Stimulated activated naive CD8-positive, alpha-beta T cell treated with anti-CD3 and anti-CD28 coated beads, Interleukin-15, amount 100 ng/mL, for 72 hours (primary cell): ENCODE measurements at regions not wholly inside any gene's neighbourhood (a gene's known extent, or its start where the extent isn't known, plus 50 kb on each side); places are given as distances from the start of the nearest gene placed in this dataset.

Experiments used
- ATAC-seq: fragments of 150-1000 bp; cut with Tn5 transposase; 2 replicates; pipeline ENCODE4 v1.10.0; 2021; ENCODE audit warnings: mild to moderate bottlenecking, moderate library complexity
- DNase-seq, 2 donors: peaks; one replicate each; pipeline ENCODE4 v3.0.0; 2021 to 2022
- H3K27ac Mint-ChIP-seq, 2 donors: one replicate each; pipeline ENCODE4 v1.8.0; 2022; ENCODE audit warnings: mild to moderate bottlenecking in 2 of 2, mixed read lengths in 2 of 2, moderate library complexity in 2 of 2
- H3K27me3 Mint-ChIP-seq: one replicate; pipeline ENCODE4 v1.8.0; 2022; ENCODE audit warnings: mixed read lengths
- H3K4me1 Mint-ChIP-seq: one replicate; pipeline ENCODE4 v1.8.0; 2022; ENCODE audit warnings: mild to moderate bottlenecking, mixed read lengths
- H3K4me3 Mint-ChIP-seq, 2 donors: one replicate each; pipeline ENCODE4 v1.8.0; 2022; ENCODE audit warnings: mild to moderate bottlenecking in 2 of 2, mixed read lengths in 2 of 2, moderate library complexity in 1 of 2
- H3K9me3 Mint-ChIP-seq, 2 donors: one replicate each; pipeline ENCODE4 v1.8.0; 2022; ENCODE audit warnings: mixed read lengths in 2 of 2

- Mint-ChIP-seq H3K4me3 (no peak overlapping the region), H3K9me3 (no peaks in the 10 kb centered on the region), H3K27me3 (peaks cover 6% of the 10 kb centered on the region), H3K4me1 (peaks cover 12% of the 10 kb centered on the region), H3K27ac (no peak overlapping the region)
- no peak for ATAC-seq
- no peak for DNase-seq
Observed at GRCh38 chr1:5596651-5597050, 395.6 kb downstream of the NPHP4 start.

- DNase-seq (no peak), ATAC-seq (no peak)
- H3K4me1 Mint-ChIP-seq = peaks cover 12% of the 10 kb centered on the region
- H3K9me3 Mint-ChIP-seq = peaks cover 8% of the 10 kb centered on the region in 2 donors
- H3K4me3 Mint-ChIP-seq = no peak overlapping the region
- peak overlapping the region in 1 of 2 donors; percentile 59 for H3K27ac Mint-ChIP-seq
- H3K27me3 Mint-ChIP-seq = no peaks in the 10 kb centered on the region
Observed at GRCh38 chr1:5595531-5596170, 396.6 kb downstream of the NPHP4 start.

GRCh38 chr1:5594056-5594956, 397.9 kb downstream of the NPHP4 start:
- Mint-ChIP-seq H3K4me1 (peaks cover 12% of the 10 kb centered on the region), H3K9me3 (peaks cover 8 to 9% of the 10 kb centered on the region in 2 donors), H3K27ac (no peak overlapping the region), H3K27me3 (no peaks in the 10 kb centered on the region), H3K4me3 (no peak overlapping the region)
- ATAC-seq (no peak), DNase-seq (no peak)

- DNase-seq = no peak
- no peak for ATAC-seq
- H3K4me1 Mint-ChIP-seq = no peaks in the 10 kb centered on the region
- H3K27me3 Mint-ChIP-seq = peaks cover 18% of the 10 kb centered on the region
- H3K4me3 Mint-ChIP-seq = no peak overlapping the region
- peaks cover 8 to 9% of the 10 kb centered on the region in 2 donors for H3K9me3 Mint-ChIP-seq
- no peak overlapping the region for H3K27ac Mint-ChIP-seq
Observed at GRCh38 chr1:5590717-5591116, 401.5 kb downstream of the NPHP4 start.

GRCh38 chr1:5586629-5587028, 405.6 kb downstream of the NPHP4 start:
- no peak for ATAC-seq
- H3K27me3 Mint-ChIP-seq = peaks cover 25% of the 10 kb centered on the region
- no peaks in the 10 kb centered on the region for H3K4me1 Mint-ChIP-seq
- H3K4me3 Mint-ChIP-seq = no peak overlapping the region
- no peak for DNase-seq
- H3K9me3 Mint-ChIP-seq = peaks cover 8 to 9% of the 10 kb centered on the region in 2 donors
- no peak overlapping the region for H3K27ac Mint-ChIP-seq

GRCh38 chr1:5585256-5585655, 407.0 kb downstream of the NPHP4 start:
- ATAC-seq (no peak), DNase-seq (no peak)
- H3K4me3 Mint-ChIP-seq = no peak overlapping the region
- peaks cover 38% of the 10 kb centered on the region for H3K27me3 Mint-ChIP-seq
- H3K27ac Mint-ChIP-seq = no peak overlapping the region
- no peaks in the 10 kb centered on the region for H3K9me3 Mint-ChIP-seq
- no peaks in the 10 kb centered on the region for H3K4me1 Mint-ChIP-seq

GRCh38 chr1:5580926-5581325, 411.3 kb downstream of the NPHP4 start:
- DNase-seq (no peak), ATAC-seq (no peak)
- H3K4me1 Mint-ChIP-seq = no peaks in the 10 kb centered on the region
- no peaks in the 10 kb centered on the region for H3K9me3 Mint-ChIP-seq
- peaks cover 23% of the 10 kb centered on the region for H3K27me3 Mint-ChIP-seq
- no peak overlapping the region for H3K4me3 Mint-ChIP-seq
- no peak overlapping the region for H3K27ac Mint-ChIP-seq

- Mint-ChIP-seq H3K9me3 (no peaks in the 10 kb centered on the region), H3K27me3 (peaks cover 19% of the 10 kb centered on the region), H3K27ac (no peak overlapping the region), H3K4me1 (peaks cover 4% of the 10 kb centered on the region), H3K4me3 (no peak overlapping the region)
- ATAC-seq (no peak), DNase-seq (no peak)
Observed at GRCh38 chr1:5579966-5580365, 412.3 kb downstream of the NPHP4 start.

GRCh38 chr1:5578690-5579089, 413.5 kb downstream of the NPHP4 start:
- ATAC-seq = no peak
- Mint-ChIP-seq H3K27ac (peak overlapping the region in 1 of 2 donors; percentile 9), H3K27me3 (peaks cover 19% of the 10 kb centered on the region), H3K9me3 (no peaks in the 10 kb centered on the region), H3K4me1 (peaks cover 7% of the 10 kb centered on the region), H3K4me3 (no peak overlapping the region)
- no peak for DNase-seq

- no peak for ATAC-seq
- Mint-ChIP-seq H3K4me3 (no peak overlapping the region), H3K9me3 (no peaks in the 10 kb centered on the region), H3K27me3 (peaks cover 19% of the 10 kb centered on the region), H3K27ac (peak overlapping the region in 1 of 2 donors; percentile 54), H3K4me1 (peaks cover 7% of the 10 kb centered on the region)
- DNase-seq = no peak
Observed at GRCh38 chr1:5577255-5578040, 414.8 kb downstream of the NPHP4 start.

GRCh38 chr1:5576673-5577065, 415.6 kb downstream of the NPHP4 start:
- peaks cover 7% of the 10 kb centered on the region for H3K4me1 Mint-ChIP-seq
- no peak for DNase-seq
- no peaks in the 10 kb centered on the region for H3K9me3 Mint-ChIP-seq
- no peak for ATAC-seq
- H3K27ac Mint-ChIP-seq = no peak overlapping the region
- no peak overlapping the region for H3K4me3 Mint-ChIP-seq
- H3K27me3 Mint-ChIP-seq = peaks cover 15% of the 10 kb centered on the region

- Mint-ChIP-seq H3K9me3 (peaks cover under 1 to 2% of the 10 kb centered on the region in 2 donors), H3K4me1 (peaks cover 7% of the 10 kb centered on the region), H3K27me3 (peaks cover 9% of the 10 kb centered on the region), H3K27ac (no peak overlapping the region), H3K4me3 (no peak overlapping the region)
- no peak for DNase-seq
- no peak for ATAC-seq
Observed at GRCh38 chr1:5576011-5576672, 416.1 kb downstream of the NPHP4 start.

- H3K9me3 Mint-ChIP-seq = peaks cover 4 to 6% of the 10 kb centered on the region in 2 donors
- H3K27ac Mint-ChIP-seq = no peak overlapping the region
- H3K4me3 Mint-ChIP-seq = no peak overlapping the region
- ATAC-seq = no peak
- no peak for DNase-seq
- peaks cover 3% of the 10 kb centered on the region for H3K27me3 Mint-ChIP-seq
- peaks cover 7% of the 10 kb centered on the region for H3K4me1 Mint-ChIP-seq
Observed at GRCh38 chr1:5575396-5575940, 416.8 kb downstream of the NPHP4 start.

GRCh38 chr1:5574641-5575040, 417.6 kb downstream of the NPHP4 start:
- peaks cover 4 to 9% of the 10 kb centered on the region in 2 donors for H3K9me3 Mint-ChIP-seq
- H3K27ac Mint-ChIP-seq = no peak overlapping the region
- peaks cover 7% of the 10 kb centered on the region for H3K4me1 Mint-ChIP-seq
- no peaks in the 10 kb centered on the region for H3K27me3 Mint-ChIP-seq
- ATAC-seq = no peak
- no peak overlapping the region for H3K4me3 Mint-ChIP-seq
- DNase-seq = no peak

- Mint-ChIP-seq H3K27me3 (no peaks in the 10 kb centered on the region), H3K9me3 (peaks cover 4 to 24% of the 10 kb centered on the region in 2 donors), H3K4me3 (no peak overlapping the region), H3K27ac (no peak overlapping the region), H3K4me1 (peaks cover 7% of the 10 kb centered on the region)
- no peak for ATAC-seq
- no peak for DNase-seq
Observed at GRCh38 chr1:5572794-5573193, 419.4 kb downstream of the NPHP4 start.
